DMS79 (cell line): ENCODE measurements at regions not wholly inside any gene's neighbourhood (a gene's known extent, or its start where the extent isn't known, plus 50 kb on each side); places are given as distances from the start of the nearest gene placed in this dataset.
"Not testable (repeated sequence)": the region's sequence is repeated elsewhere in the genome, so short reads cannot be mapped to it uniquely, and the experiment has no call there.

Experiments used
- DNase-seq: peaks from one replicate; lab custom pipeline; 2025; lab: John Stamatoyannopoulos, UW

DNA sequence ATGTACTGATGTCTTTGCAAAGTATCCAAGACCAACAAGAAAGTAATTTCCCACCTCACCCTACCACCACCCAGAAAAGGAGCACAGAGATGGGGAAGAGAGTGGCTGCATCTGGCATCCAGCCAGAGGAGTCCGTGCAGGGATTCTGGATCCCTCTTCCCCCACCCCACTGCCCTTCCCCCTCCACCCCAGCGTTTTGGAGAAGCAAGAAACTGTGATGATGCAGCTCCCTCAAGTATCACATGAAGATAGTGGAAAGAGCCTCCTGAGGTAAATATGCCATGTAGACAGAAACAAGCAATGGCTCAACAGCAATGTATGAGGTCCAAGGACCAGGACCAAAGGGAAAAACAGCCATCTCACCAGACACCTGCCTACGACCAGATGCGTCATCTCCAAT is 153.8 kb downstream of the DEPDC1B start:
- no peak for DNase-seq

DNA sequence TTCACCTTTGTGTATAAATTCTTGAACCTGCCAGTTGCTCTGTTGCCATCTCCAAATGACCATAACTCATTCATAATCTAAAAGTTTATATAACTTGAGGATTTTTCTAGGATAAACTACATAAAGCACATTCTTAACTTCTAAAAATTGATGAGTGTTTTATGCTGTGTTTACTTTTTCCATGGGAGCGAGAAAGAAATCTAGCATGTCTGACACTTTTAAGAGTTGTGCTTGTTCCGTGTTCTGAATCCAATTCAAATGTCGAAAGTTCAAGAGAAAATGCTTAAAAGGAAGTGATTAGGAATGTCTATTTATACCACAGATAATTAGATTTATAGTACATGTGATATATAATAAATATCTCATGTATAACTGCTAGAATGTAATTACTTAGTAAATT is 154.4 kb downstream of the DEPDC1B start:
- no peak for DNase-seq

DNA sequence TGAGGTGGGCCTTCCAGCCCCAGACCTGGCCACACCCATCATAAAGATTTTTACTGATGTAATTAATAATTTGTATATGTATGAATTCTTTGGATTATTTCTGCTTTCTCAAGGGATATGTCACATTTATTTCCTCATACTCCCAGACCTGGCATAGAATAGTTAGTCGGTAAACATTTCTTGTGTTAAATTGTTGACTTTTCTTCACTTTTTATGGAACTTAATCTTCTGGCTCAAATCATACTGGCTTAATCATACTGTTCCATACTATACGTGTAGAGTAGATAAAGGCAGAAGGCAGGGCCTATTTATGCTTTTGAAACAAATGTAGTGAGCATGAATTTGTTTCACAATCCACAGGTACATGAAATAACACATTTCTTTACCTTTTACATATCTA is 155.8 kb downstream of the DEPDC1B start:
- no peak for DNase-seq

DNA sequence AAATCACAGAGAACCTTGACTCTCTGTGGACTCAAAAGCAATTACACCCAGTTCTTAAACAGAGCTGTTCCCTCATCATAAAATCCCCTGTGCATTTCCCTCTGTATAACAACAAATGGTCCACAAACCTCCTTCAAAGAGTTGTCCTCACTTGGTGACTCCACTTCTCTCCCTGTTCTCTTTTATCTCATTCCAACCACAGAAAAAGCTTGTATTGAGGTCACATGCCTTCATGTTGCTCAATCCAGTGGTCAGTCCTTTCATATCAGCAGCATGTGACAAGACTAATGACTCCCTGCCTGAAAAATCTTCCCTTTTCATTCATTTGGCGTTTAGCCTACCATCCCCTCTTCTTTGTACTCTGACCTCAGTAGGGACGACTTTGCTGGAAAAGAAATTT is 158.0 kb downstream of the DEPDC1B start:
- DNase-seq = no peak

DNA sequence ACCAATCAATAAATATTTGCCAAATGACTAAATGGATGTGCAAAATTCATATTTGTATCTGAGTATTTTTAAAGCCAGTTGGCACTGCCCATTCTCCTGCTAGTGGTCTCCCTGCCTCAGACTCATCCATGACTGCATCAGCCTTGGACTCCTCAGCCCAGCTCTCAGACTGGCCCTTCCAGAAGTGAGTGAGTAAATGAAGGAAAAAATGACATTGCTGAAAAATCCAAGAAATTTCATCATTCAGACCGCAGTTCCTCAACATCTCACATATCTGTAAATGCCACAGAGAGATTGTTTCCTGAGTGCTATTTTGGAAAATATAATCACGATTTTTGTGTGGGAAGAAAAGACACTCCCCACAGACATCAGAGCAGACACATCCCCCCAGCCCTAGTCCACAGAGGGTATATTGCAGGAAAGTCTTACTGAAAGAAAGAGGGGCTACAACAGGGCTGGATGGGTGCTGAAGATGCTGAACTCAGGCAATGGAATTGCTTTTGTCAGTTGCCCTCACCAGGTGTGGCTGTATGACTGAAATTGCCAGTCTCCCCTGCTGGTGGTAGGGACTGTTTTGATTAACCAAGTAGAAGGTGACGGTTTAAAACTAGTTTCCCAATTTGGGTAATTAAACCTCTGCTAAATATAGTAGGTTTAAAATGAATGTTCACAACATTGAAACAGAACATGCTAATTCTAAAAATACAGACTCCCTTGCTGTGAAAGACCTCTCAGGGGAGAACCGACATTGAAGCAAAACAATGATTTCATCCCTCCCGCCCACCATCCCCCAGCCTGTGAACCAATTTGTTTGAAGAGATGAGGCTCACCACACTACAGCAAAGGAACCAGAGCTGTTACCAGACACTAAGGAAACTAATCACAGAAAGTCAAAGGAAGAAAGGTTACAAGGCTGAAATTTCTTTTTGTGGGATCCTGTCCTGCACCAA is 158.8 kb downstream of the DEPDC1B start:
- DNase-seq = no peak

DNA sequence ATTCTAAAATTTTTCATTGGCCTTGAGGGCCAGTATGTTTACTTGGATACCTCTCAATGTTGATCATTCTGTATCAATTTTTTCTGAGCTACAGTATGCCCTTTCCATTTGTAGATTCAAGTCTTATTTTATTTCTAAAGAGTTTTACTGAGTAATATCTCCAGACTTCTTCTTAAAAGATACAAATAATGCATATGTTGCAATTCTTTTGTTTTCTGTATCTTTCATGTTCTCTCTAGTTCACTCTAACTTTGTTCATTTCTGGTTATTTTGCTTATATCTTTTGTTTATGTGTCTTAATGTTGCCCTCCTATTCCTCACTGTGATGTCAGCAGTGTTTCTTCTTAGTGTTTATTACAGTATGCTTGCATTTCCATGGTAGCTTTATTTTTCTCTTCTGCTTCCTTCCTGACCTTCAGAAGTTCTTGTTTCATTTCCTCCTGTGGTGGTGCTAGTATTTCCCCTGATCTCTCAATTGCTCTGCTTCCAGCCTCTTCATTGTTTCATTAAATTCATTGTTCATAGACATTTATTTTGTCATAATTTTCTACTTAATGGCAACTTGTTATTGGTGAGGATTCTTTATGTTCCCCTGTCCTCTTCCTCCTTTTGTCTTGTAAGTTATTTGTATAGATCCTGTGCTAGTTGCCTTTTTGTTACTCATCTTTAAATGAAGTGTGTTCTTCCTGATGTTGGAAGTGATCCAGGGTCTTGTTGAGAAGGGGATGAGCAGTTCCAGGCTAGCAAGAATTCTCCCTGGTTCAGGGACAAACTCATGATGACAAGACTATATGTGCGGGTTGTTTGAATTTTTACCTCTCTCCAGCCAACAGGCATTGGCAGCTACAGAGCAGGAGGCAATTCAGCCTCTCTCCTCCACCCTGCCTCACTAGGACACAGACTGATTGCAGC is 160.8 kb downstream of the DEPDC1B start:
- no peak for DNase-seq

DNA sequence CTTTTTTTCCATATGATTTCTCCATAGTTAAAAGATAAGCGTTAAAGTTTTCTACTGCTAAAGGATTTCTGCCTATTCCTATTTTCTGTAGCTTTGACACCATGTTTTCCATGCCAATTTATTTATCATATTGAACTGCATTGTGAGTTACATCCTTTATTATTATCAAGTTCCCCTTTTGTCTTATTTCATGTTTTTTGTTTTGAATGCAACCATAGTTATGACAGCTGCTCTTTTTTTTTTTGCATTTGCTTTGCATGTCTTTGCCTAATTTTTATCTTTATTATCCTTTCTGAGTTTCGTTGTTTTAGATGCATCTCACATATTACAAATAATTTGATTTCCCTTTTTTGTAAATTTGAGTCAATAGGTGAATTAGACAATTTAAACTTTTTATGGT is 161.5 kb downstream of the DEPDC1B start:
- DNase-seq = no peak

DNA sequence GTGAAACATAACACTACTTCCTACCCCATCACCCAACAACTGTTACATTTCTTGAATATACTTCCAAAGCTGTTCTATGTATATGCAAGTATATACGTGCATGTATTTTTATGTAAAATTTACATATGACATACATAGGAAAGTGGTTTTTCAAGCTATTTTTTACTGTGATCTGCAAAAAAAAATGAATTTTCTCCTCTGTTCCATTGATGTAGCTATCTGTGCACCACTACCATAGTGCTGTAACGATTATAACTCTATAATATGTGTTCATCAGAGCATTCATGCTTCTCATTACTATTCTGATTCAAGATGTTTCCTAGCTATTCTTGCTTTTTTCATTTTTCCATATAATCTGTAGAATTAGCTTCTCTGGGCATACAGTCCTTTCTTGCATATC is 164.0 kb downstream of the DEPDC1B start:
- no peak for DNase-seq

DNA sequence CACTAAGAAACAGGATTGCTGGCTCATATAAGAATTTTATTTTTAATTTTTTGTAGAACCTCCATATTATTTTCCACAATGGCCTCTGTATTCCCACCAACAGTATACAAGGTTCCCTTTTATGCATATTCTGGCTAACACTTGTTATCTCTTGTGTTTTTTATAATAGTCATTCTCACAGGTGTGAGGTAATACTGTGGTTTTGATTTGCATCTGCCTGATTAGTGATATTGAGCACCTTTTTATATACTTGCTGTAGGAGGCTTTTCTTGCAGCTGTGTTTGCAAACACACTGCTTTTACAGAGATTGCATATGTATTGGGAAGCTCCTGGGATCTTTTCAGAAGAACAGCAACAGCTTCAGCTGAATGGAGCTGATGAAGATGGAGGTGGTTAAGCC is 164.8 kb downstream of the DEPDC1B start:
- DNase-seq = no peak

DNA sequence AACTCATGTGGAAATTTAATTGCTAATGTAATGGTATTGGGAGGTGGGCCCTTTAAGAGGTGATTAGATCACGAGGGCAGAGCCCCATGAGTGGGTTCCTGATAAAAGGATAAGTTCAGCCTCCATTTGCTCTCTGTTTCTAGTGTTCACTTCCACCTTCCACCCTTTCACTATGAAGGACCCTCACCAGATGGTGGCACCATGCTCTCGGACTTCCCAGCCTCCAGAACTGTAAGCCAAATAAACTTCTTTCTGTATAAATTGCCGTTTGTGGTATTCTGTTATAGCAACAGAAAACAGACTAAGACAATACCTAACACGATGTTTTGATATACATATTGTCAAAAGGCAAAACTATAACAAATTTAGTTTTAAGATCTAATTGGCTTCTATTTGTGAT is 166.2 kb downstream of the DEPDC1B start:
- DNase-seq = no peak

DNA sequence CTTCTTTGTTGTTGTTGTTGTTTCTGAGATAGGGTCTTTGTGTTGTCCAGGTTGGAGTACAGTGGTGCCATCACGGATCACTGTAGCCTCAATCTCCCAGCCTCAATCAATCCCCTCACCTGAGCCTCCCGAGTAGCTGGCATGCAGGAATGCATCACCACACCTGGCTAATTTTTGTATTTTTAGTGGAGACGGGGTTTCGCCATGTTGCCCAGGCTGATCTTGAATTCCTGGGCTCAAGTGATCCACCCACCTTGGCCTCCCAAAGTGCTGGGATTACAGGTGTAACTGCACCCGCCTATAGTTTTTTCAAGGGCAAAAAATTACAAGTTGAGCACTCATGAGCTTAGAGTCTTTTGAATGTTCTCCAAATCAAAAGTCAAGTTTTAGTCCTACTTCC is 167.2 kb downstream of the DEPDC1B start:
- DNase-seq = not testable (repeated sequence)

DNA sequence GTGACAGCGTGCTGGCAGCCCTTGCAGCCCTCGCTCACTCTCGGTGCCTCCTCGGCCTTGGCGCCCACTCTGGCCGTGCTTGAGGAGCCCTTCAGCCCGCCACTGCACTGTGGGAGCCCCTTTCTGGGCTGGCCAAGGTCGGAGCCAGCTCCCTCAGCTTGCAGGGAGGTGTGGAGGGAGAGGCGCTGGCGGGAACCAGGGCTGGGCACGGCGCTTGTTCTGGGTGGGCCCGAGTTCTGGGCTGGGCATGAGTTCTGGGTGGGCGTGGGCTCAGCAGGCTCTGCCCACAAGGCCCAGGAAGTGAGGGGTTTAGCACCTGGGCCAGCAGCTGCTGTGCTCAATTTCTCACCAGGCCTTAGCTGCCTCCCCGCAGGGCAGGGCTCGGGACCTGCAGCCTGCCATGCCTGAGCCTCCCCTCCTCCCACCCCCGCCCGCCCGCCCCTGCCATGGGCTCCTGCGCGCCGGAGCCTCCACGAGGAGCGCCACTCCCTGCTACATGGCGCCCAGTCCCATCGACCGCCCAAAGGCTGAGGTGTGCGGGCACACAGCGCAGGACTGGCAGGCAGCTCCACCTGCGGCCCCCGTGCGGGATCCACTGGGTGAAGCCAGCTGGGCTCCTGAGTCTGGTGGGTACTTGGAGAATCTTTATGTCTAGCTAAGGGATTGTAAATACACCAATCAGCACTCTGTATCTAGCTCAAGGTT is 169.7 kb downstream of the DEPDC1B start:
- not testable (repeated sequence) for DNase-seq

DNA sequence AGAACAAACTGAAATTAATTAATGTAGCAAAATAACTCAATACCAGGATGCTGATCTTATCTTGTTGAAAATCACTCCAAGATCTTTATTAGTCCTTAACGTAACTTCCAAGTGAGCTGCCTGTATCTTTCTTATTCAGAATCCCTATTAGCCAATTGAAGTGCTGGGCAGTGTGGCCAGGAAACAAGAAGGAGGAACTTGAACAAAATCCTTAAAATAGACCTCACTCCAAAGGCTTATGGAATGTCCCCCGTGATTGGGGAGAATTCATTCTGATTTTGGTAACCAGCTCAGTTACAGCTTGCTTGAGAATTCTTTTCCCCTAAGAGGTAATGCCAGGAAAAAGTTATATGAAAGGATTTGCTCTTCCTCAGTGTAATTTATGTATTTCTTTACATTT is 171.0 kb downstream of the DEPDC1B start:
- no peak for DNase-seq

DNA sequence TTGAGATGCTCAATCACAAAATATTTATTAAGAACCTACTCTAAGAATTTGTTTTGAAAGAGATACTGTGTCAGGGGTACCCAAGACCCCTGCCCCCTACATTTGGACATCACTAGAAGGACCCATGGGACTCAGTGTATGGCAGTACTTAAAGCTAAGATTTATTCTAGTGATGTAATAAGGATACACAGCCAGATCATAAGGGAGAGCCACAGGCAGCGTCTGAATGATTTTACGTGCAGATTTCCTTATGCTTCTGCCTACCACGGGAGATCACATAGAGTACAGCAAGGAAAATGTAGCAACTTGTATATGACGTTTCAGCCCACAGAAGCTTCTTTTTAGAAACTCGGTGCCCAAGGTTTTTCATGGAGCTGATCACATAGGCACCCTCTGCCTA is 172.9 kb downstream of the DEPDC1B start:
- no peak for DNase-seq

DNA sequence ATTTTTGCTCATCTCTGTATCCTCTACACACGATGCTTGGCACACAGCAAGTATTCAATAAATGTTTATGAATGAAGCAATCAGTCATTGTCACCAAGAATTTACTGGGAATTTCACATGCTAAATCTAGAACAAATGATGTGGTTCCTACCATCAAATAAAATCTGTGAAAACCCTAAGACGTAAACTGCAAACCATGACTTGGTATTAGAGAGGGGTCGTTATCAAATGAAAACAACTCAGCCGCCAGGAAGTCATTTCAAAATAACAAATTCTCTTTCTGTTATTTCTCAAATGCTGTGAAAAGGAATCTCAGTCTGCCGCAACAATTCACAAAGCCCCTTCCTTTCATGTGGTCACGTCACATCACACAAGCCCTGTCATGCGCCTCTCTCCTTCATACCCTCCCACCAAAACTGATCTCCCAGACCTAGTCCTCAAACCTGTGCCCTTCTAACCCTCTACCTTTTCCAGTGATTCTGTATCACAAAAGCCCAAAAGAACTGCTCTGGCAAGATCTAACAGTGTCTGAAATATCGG is 173.6 kb downstream of the DEPDC1B start:
- no peak for DNase-seq

DNA sequence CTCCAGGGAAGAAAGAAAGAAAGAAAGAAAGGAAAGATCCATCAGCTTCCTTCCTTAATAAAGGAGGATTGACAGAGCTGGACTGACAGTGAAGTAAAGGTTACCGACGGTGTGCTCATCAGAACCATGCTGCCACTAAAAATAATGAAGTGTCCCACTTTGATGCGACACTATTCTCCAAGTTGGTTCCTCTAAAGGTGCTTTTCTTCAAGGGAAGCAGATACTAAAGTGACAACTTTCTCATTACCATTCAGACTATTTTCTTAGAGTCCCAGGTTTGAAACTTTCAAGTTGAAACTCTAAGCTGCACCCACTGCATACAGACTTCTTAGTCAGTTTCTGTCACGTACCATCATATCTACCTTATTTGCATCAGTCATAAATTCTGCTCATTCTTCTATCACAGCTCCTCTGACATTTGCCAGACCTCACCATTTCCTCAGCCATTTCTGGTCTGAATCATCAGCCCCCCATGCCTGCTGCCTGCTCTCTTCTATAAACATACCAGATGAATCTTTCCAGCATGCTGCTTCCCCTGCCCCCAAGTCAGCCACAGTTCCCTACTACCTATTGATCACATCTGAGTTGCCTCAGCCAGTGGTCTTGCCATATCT is 177.6 kb downstream of the DEPDC1B start:
- DNase-seq = no peak

DNA sequence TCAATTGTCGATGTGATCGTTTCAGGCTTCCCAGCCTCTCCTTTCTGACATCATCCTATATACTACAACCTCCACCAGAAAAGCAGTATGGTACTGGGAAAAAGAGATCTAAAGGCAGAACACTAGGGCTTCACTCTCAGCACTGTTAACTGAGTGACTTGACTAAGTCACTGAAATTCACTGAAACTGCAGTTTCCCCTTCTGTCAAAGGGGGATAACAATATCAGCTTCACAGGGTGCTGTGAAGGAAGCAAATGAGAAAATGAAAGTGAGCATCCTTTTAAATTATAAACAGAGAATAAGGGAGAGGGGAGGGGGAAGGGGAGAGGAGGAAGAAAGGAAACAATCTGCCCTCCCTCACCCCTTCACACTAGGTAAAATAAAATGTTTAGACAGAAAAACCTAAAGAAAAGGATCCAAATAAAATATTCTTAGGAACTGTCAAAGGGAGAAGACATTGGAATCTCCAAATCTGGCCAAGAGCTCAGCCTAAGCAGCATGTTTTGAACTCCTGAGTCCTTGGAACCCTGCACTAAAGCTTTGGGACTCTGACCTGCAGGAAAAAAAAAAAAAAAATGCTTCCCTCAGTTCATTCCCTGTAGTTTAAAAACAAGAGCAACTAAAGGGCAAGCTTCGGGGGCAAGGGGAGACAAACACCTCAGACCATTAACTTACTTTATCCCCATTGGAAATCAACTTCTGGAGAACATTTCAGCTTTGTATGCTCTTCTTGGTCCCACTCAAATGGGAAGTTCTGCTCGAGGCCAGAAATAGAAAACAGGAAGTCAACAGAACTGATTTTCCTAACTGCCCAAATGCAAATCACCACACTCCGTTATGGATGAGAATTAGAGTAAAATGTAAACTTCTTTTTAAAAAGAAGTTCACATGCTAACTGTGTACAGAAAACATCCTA is 178.3 kb downstream of the DEPDC1B start:
- no peak for DNase-seq

DNA sequence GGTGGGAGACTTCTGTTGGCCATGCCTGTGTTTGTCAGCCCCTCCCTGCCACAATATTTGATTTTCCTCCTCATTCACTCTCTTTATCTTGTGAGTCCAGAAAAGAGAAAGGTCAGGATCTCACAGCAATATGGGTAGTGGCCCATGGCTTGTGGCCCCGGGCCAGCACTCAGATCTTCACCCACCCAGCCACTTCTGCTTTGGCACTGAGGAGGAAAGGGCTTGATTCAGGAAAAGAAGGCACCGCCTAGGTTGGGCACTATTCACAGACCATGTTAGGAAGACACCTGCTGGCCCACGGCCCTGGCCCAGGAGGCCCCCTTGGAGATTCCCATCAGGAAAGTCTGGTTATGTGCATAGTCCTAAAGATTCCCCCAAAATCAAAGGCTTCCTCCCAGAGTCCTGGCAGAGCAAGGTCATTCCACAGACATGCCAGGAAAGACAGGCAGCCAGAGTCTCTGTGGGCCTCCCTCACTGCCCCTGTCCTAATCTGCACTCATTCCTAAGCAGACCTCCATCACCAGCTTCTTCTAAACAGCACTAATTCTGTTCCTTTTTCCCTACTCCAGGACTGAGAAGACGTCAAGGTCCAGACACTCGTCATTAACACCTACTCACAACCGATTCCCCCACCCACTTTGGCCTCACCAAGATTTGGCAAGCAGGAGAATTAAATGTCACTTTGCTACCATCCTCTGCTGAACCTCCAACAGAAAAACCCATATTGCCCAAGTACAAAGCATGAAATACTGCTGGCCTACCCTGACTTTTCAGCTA is 179.3 kb downstream of the DEPDC1B start:
- DNase-seq = no peak

DNA sequence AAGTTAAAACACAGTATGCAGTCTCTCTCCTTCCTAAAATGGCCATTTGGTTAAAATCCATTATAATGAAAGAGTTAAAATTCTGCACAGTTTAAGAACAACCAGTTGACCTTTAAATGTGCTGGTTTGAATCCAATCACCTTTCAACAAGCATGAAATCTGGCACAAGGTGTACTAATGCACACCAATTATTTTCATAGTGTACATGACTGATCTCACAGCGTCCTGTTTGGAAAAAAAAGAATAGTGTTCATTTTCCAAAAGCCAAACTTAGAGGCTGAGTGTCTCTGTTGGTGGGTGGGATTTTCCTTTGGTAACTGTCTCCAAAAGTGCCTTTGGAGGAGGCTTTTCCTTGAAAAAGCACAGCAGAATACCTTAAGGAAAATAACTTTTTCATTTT is 180.6 kb downstream of the DEPDC1B start:
- DNase-seq = no peak

DNA sequence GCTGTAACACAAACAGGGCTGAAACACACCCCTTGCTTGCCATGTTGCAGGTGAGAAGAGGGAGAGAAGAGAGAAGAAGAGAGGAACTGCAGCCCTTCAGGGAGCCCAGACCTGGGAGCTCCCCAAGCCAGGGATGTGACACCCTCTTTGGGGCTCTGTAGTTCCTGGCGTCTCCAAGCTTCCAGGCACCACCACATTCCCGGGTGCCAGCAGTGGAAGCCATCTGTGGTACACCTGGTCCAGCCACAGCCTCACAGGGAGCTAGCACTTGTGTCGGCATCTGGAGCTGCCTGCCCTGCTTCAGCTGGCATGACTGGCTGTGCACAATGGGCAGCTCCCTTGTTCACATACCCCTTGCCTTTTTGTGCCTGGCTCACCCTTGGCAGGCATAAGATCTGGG is 182.1 kb downstream of the DEPDC1B start:
- no peak for DNase-seq
